SU-DHL-6 (cell line): ENCODE measurements at regions not wholly inside any gene's neighbourhood (a gene's known extent, or its start where the extent isn't known, plus 50 kb on each side); places are given as distances from the start of the nearest gene placed in this dataset.

Experiments used
- H2AFZ ChIP-seq: fragments of 200-600 bp; sonication (generic); 2 replicates; pipeline ENCODE4 v1.6.1; 2014; ENCODE audit warnings: low read depth, mild to moderate bottlenecking, moderate library complexity, mixed read lengths, antibody characterized with exemption, low read length; ENCODE audit not compliant: severe bottlenecking
- H3F3A ChIP-seq: fragments of 200-600 bp; shearing (Covaris generic); 2 replicates; pipeline ENCODE4 v1.6.0; 2016; ENCODE audit warnings: antibody characterized with exemption, mild to moderate bottlenecking; ENCODE audit not compliant: insufficient read depth
- H3K27ac ChIP-seq: fragments of 200-600 bp; sonication (generic); 2 replicates; pipeline ENCODE4 v1.5.1; 2016; ENCODE audit warnings: low read depth, mild to moderate bottlenecking, low read length, moderate library complexity, mixed read lengths
- H3K27me3 ChIP-seq: fragments of 200-600 bp; sonication (generic), shearing (Covaris generic); 2 replicates; pipeline ENCODE4 v1.6.0; 2014; ENCODE audit warnings: mild to moderate bottlenecking, low read length
- H3K36me3 ChIP-seq: fragments of 200-600 bp; sonication (generic); 2 replicates; pipeline ENCODE4 v1.6.1; 2014; ENCODE audit warnings: mild to moderate bottlenecking, low read length, mixed read lengths
- H3K4me2 ChIP-seq: fragments of 300-600, 200-600 bp; shearing (Covaris generic), sonication (generic); 2 replicates; pipeline ENCODE4 v1.6.0; 2014; ENCODE audit warnings: low read length, low read depth, mild to moderate bottlenecking; ENCODE audit not compliant: poor library complexity, severe bottlenecking
- H3K4me3 ChIP-seq: fragments of 200-600 bp; sonication (generic); 2 replicates; pipeline ENCODE4 v1.5.1; 2014; ENCODE audit warnings: antibody characterized with exemption, low read length, mild to moderate bottlenecking, mixed read lengths; ENCODE audit not compliant: insufficient read depth, poor library complexity, severe bottlenecking
- H3K79me2 ChIP-seq: fragments of 200-600 bp; sonication (generic); 2 replicates; pipeline ENCODE4 v1.6.1; 2014; ENCODE audit warnings: mild to moderate bottlenecking, low read length, moderate library complexity; ENCODE audit not compliant: insufficient read depth
- H3K9ac ChIP-seq: fragments of 200-600 bp; sonication (generic); 2 replicates; pipeline ENCODE4 v1.7.0; 2014; ENCODE audit warnings: mild to moderate bottlenecking, low read length
- H3K9me2 ChIP-seq: fragments of 200-600 bp; sonication (generic); replicated peaks from 2 replicates; pipeline ENCODE4 v1.6.1; 2014; ENCODE audit warnings: low read length; ENCODE audit not compliant: insufficient read depth
- H3K9me3 ChIP-seq: fragments of 200-600 bp; sonication (generic); 2 replicates; pipeline ENCODE4 v1.6.1; 2014; ENCODE audit warnings: low read length, mixed read lengths; ENCODE audit not compliant: insufficient read depth
- H4K20me1 ChIP-seq: fragments of 200-600 bp; sonication (generic); 2 replicates; pipeline ENCODE4 v1.6.1; 2014; ENCODE audit warnings: low read depth, mild to moderate bottlenecking, antibody characterized with exemption, low read length, moderate library complexity, mixed read lengths
- CTCF ChIP-seq: fragments of 200-600 bp; sonication (generic); IDR thresholded peaks from one replicate; pipeline ENCODE4 v1.5.1; 2017; ENCODE audit warnings: antibody characterized with exemption, mild to moderate bottlenecking, low read length, moderate library complexity; ENCODE audit not compliant: insufficient read depth, poor library complexity, severe bottlenecking
- EZH2phosphoT487 ChIP-seq: fragments of 200-600 bp; sonication (generic), shearing (Covaris generic); conservative IDR thresholded peaks from 2 replicates; pipeline ENCODE4 v1.6.1; 2018; ENCODE audit warnings: mild to moderate bottlenecking, antibody characterized with exemption, low read length, moderate library complexity, mixed read lengths

GRCh38 chr14:58765418-58765831 is 127.7 kb downstream of the DACT1 start:
- TF ChIP-seq EZH2phosphoT487 (no peak), CTCF (no peak)
- Histone ChIP-seq H3K27ac (no peak overlapping the region), H3K27me3 (no peaks in the 10 kb centered on the region), H3K4me3 (no peak overlapping the region), H3K9ac (no peak overlapping the region), H3K4me2 (no peak overlapping the region), H3K36me3 (no peaks in the 10 kb centered on the region), H3K79me2 (no peaks in the 10 kb centered on the region), H2AFZ (no peak overlapping the region), H3K9me3 (no peaks in the 10 kb centered on the region), H3K9me2 (no peaks in the 10 kb centered on the region), H4K20me1 (no peaks in the 10 kb centered on the region), H3F3A (no peaks in the 10 kb centered on the region)

DNA sequence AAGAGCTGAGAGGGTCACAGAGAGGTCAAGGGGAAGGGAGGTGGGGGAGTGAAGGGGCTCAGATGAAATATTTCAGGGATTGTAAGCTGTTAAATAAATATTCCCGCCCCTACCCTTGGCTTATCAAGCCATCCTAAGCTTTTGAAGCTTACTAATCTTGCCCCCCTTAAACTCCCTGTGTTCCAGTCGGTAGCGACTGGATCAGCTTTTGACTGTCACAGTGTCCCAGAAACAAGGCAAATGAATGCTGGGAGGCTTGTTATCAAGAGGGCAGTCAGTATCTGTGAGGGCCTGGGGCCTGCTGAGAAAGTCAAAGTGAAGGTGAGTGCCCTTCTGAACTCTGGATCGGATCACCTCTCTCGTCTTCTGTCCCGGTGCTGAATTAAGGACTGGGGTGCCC is 128.1 kb downstream of the DACT1 start:
- no peak overlapping the region for H3K9ac ChIP-seq
- no peaks in the 10 kb centered on the region for H3K79me2 ChIP-seq
- H3F3A ChIP-seq = no peaks in the 10 kb centered on the region
- H2AFZ ChIP-seq = no peak overlapping the region
- H3K4me2 ChIP-seq = no peak overlapping the region
- TF ChIP-seq CTCF (no peak), EZH2phosphoT487 (no peak)
- H3K27ac ChIP-seq = no peak overlapping the region
- no peaks in the 10 kb centered on the region for H3K9me3 ChIP-seq
- H4K20me1 ChIP-seq = no peaks in the 10 kb centered on the region
- H3K4me3 ChIP-seq = no peak overlapping the region
- no peaks in the 10 kb centered on the region for H3K36me3 ChIP-seq
- no peaks in the 10 kb centered on the region for H3K27me3 ChIP-seq
- no peaks in the 10 kb centered on the region for H3K9me2 ChIP-seq

GRCh38 chr14:58769011-58769643 is 131.4 kb downstream of the DACT1 start:
- Histone ChIP-seq H3K4me2 (no peak overlapping the region), H3K9me3 (no peaks in the 10 kb centered on the region), H4K20me1 (no peaks in the 10 kb centered on the region)

More at GRCh38 chr14:58769011-58769643, 131.4 kb downstream of the DACT1 start:
- H3F3A ChIP-seq = no peaks in the 10 kb centered on the region
- H3K9me2 ChIP-seq = no peaks in the 10 kb centered on the region
- TF ChIP-seq EZH2phosphoT487 = no peak
- no peak for TF ChIP-seq CTCF
- no peaks in the 10 kb centered on the region for H3K36me3 ChIP-seq
- H3K27me3 ChIP-seq = no peaks in the 10 kb centered on the region
- H3K4me3 ChIP-seq = no peak overlapping the region
- no peaks in the 10 kb centered on the region for H3K79me2 ChIP-seq
- no peak overlapping the region for H3K9ac ChIP-seq
- H2AFZ ChIP-seq = no peak overlapping the region
- no peak overlapping the region for H3K27ac ChIP-seq
